ENCODE measurements at regions not wholly inside any gene's neighbourhood (a gene's known extent, or its start where the extent isn't known, plus 50 kb on each side); places are given as distances from the start of the nearest gene placed in this dataset.

DNA sequence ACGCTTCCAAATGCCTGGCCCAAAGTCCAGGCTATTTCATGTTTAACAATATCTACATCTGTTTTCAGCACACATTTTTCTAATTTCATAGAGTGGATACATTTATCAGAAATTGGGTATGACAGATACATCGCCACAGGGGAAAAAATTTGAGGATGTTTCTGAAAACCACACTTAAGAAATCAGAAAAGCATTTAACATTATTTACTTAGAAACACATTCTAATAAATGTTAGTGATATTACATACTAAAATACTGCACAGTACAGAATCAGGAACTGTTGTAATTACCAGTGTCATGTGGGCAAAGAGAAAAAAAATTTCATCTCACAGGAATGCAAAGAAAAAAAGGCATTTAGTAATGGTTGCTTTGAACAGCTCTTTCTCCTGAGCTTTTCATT is 310.5 kb upstream of the KIF2A start:
- no peak for ATAC-seq
- Histone ChIP-seq H3K9me3 (ENCODE audit: control insufficient read depth, insufficient read depth, low read length) (no peaks in the 10 kb centered on the region), H3K4me3 (ENCODE audit: low read length) (no peak overlapping the region), H3K4me1 (ENCODE audit: control insufficient read depth, insufficient read depth, low read length) (no peaks in the 10 kb centered on the region), H3K27ac (ENCODE audit: low read length) (no peak overlapping the region), H3K36me3 (ENCODE audit: control insufficient read depth, insufficient read depth, low read length) (no peaks in the 10 kb centered on the region), H3K27me3 (ENCODE audit: control insufficient read depth, insufficient read depth, low read length) (no peaks in the 10 kb centered on the region)
- Mint-ChIP-seq H3K27me3 (ENCODE audit: low read depth in 2 of 2) (no peaks in the 10 kb centered on the region), H3K4me3 (no peak overlapping the region), H3K27ac (no peak overlapping the region), H3K4me1 (no peaks in the 10 kb centered on the region), H3K9me3 (peaks cover 0 to 5% of the 10 kb centered on the region in 2 donors), H3K36me3 (no peaks in the 10 kb centered on the region)
- no peak for DNase-seq
- TF ChIP-seq, protein P1, sequence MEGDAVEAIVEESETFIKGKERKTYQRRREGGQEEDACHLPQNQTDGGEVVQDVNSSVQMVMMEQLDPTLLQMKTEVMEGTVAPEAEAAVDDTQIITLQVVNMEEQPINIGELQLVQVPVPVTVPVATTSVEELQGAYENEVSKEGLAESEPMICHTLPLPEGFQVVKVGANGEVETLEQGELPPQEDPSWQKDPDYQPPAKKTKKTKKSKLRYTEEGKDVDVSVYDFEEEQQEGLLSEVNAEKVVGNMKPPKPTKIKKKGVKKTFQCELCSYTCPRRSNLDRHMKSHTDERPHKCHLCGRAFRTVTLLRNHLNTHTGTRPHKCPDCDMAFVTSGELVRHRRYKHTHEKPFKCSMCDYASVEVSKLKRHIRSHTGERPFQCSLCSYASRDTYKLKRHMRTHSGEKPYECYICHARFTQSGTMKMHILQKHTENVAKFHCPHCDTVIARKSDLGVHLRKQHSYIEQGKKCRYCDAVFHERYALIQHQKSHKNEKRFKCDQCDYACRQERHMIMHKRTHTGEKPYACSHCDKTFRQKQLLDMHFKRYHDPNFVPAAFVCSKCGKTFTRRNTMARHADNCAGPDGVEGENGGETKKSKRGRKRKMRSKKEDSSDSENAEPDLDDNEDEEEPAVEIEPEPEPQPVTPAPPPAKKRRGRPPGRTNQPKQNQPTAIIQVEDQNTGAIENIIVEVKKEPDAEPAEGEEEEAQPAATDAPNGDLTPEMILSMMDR (IDR thresholded peaks at IDR 0.05), result no peak
- intact Hi-C loops (cut with micrococcal nuclease), result no loop called here
- WGBS (ENCODE audit: insufficient coverage), result 93% methylated on average over 1 of the region's 2 CpGs

DNA sequence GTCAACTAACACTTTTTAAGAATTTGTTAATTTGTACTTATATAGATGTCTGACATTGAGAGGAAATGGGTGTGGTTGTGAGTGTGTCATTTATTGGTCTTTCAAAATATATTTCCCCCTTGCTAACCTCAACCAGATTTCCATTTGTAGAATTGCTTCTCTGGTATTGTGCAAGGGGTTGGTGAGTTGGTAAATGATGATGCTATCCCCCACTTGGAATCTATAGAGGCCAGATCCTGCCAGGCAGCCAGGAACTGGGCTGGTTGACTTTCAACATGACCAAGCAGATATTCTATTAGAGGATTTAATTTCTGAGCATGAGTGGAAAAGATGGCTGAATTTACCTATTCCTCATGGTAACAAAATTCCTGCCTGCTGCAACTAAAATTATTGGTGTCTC is 306.6 kb upstream of the KIF2A start:
- H3K4me1 Mint-ChIP-seq, result no peaks in the 10 kb centered on the region
- no peak for DNase-seq
- Histone ChIP-seq H3K4me1 (ENCODE audit: control insufficient read depth, insufficient read depth, low read length) (no peaks in the 10 kb centered on the region), H3K36me3 (ENCODE audit: control insufficient read depth, insufficient read depth, low read length) (no peaks in the 10 kb centered on the region), H3K9me3 (ENCODE audit: control insufficient read depth, insufficient read depth, low read length) (no peaks in the 10 kb centered on the region), H3K4me3 (ENCODE audit: low read length) (no peak overlapping the region), H3K27me3 (ENCODE audit: control insufficient read depth, insufficient read depth, low read length) (no peaks in the 10 kb centered on the region), H3K27ac (ENCODE audit: low read length) (no peak overlapping the region)
- no peak overlapping the region for H3K27ac Mint-ChIP-seq
- TF ChIP-seq, protein P1 (IDR thresholded peaks at IDR 0.05), result no peak
- no peaks in the 10 kb centered on the region for H3K36me3 Mint-ChIP-seq
- intact Hi-C loops (cut with micrococcal nuclease), result no loop called here
- H3K27me3 Mint-ChIP-seq (ENCODE audit: low read depth in 2 of 2), result no peaks in the 10 kb centered on the region
- H3K4me3 Mint-ChIP-seq, result no peak overlapping the region
- H3K9me3 Mint-ChIP-seq, result peaks cover 0 to 5% of the 10 kb centered on the region in 2 donors
- no peak for ATAC-seq

DNA sequence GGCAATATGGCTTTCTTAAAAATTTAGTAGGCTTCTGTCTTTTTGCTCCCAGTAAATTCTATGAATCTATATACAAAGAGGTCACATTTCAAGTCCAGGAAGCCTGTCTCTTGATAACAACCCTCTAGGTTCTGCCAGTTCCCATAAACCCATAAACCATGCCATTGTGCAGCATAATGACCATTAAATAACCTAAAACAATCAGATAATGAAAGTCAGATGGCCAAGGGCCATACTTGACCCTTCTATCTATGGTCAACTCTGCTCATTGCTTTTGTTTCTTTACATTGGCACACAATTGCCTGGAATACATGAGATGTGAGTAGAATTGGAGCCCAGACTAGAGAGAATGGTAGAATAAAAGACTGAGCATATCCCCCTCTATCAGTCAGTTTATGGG is 305.4 kb upstream of the KIF2A start:
- DNase-seq (no peak), ATAC-seq (no peak)
- H3K4me1 Mint-ChIP-seq, result no peaks in the 10 kb centered on the region
- H3K9me3 Mint-ChIP-seq, result peaks cover 0 to 5% of the 10 kb centered on the region in 2 donors
- Histone ChIP-seq H3K27me3 (ENCODE audit: control insufficient read depth, insufficient read depth, low read length) (no peaks in the 10 kb centered on the region), H3K27ac (ENCODE audit: low read length) (no peak overlapping the region), H3K4me3 (ENCODE audit: low read length) (no peak overlapping the region), H3K4me1 (ENCODE audit: control insufficient read depth, insufficient read depth, low read length) (no peaks in the 10 kb centered on the region), H3K9me3 (ENCODE audit: control insufficient read depth, insufficient read depth, low read length) (no peaks in the 10 kb centered on the region), H3K36me3 (ENCODE audit: control insufficient read depth, insufficient read depth, low read length) (no peaks in the 10 kb centered on the region)
- H3K27ac Mint-ChIP-seq, result no peak overlapping the region
- no peaks in the 10 kb centered on the region for H3K36me3 Mint-ChIP-seq
- H3K4me3 Mint-ChIP-seq, result no peak overlapping the region
- no peaks in the 10 kb centered on the region for H3K27me3 Mint-ChIP-seq (ENCODE audit: low read depth in 2 of 2)
- TF ChIP-seq, protein P1 (IDR thresholded peaks at IDR 0.05), result no peak
- intact Hi-C loops (cut with micrococcal nuclease), result no loop called here

DNA sequence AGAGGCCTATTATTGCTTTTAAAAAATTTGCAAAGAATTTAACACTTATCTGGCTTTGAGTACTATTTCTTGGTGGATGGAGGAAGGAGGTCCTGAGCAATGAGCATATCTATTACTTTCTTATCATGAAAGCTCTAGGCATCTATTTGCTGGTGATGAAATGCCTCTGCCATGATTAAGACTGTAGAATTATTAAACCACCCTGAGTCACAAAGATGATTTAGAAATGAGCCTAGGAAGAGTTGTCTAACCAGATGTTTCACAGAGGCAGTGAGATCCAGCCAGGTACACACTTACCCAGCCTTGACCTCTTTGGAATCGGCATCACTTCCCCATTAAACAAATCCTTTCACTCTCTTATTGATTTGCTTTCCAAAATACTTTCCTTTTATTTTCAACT is 304.4 kb upstream of the KIF2A start:
- Mint-ChIP-seq H3K27ac (no peak overlapping the region), H3K9me3 (peaks cover 0 to 5% of the 10 kb centered on the region in 2 donors), H3K4me3 (no peak overlapping the region), H3K4me1 (no peaks in the 10 kb centered on the region), H3K36me3 (no peaks in the 10 kb centered on the region), H3K27me3 (ENCODE audit: low read depth in 2 of 2) (no peaks in the 10 kb centered on the region)
- H3K27ac ChIP-seq (ENCODE audit: low read length), result no peak overlapping the region
- TF ChIP-seq, protein P1 (IDR thresholded peaks at IDR 0.05), result no peak
- WGBS (ENCODE audit: insufficient coverage), result 93% methylated on average over 1 of the region's 1 CpG
- H3K27me3 ChIP-seq (ENCODE audit: control insufficient read depth, insufficient read depth, low read length), result no peaks in the 10 kb centered on the region
- H3K4me1 ChIP-seq (ENCODE audit: control insufficient read depth, insufficient read depth, low read length), result no peaks in the 10 kb centered on the region
- H3K9me3 ChIP-seq (ENCODE audit: control insufficient read depth, insufficient read depth, low read length), result no peaks in the 10 kb centered on the region
- intact Hi-C loops (cut with micrococcal nuclease), result no loop called here
- ATAC-seq, result no peak
- H3K4me3 ChIP-seq (ENCODE audit: low read length), result no peak overlapping the region
- no peaks in the 10 kb centered on the region for H3K36me3 ChIP-seq (ENCODE audit: control insufficient read depth, insufficient read depth, low read length)
- no peak for DNase-seq

Data from natural killer cell (primary cell).